Parathyroid adenoma (tissue), 2 donors: ENCODE measurements at regions not wholly inside any gene's neighbourhood (a gene's known extent, or its start where the extent isn't known, plus 50 kb on each side); places are given as distances from the start of the nearest gene placed in this dataset.

ENCODE experiments used
- H2AFZ ChIP-seq: fragments of 300-600 bp; sonication (generic); one replicate; pipeline ENCODE4 v1.7.0; 2017; ENCODE audit warnings: antibody characterized with exemption, mild to moderate bottlenecking
- H3K27ac ChIP-seq: fragments of 300-600 bp; sonication (generic); one replicate; pipeline ENCODE4 v1.7.0; 2017
- H3K27me3 ChIP-seq: fragments of 300-600 bp; sonication (generic); one replicate; pipeline ENCODE4 v1.7.0; 2017; ENCODE audit warnings: low read length; ENCODE audit not compliant: control insufficient read depth, insufficient read depth
- H3K36me3 ChIP-seq: fragments of 300-600 bp; sonication (generic); one replicate; pipeline ENCODE4 v1.7.0; 2017; ENCODE audit warnings: low read length; ENCODE audit not compliant: control insufficient read depth, insufficient read depth
- H3K4me1 ChIP-seq: fragments of 300-600 bp; sonication (generic); one replicate; pipeline ENCODE4 v1.7.0; 2017; ENCODE audit warnings: control low read depth
- H3K4me2 ChIP-seq: fragments of 300-600 bp; sonication (generic); one replicate; pipeline ENCODE4 v1.7.0; 2017; ENCODE audit warnings: low read length
- H3K4me3 ChIP-seq: fragments of 300-600 bp; sonication (generic); one replicate; pipeline ENCODE4 v1.7.0; 2017; ENCODE audit warnings: low read depth, low read length
- H3K79me2 ChIP-seq: fragments of 300-600 bp; sonication (generic); one replicate; pipeline ENCODE4 v1.7.0; 2017; ENCODE audit warnings: control low read depth
- H3K9ac ChIP-seq: fragments of 300-600 bp; sonication (generic); one replicate; pipeline ENCODE4 v1.7.0; 2017; ENCODE audit warnings: mild to moderate bottlenecking
- H3K9me3 ChIP-seq: fragments of 300-600 bp; sonication (generic); one replicate; pipeline ENCODE4 v1.7.0; 2017; ENCODE audit warnings: low read length; ENCODE audit not compliant: control insufficient read depth
- TF ChIP-seq, protein P1 (sequence below): fragments of 300-600 bp; sonication (generic); IDR thresholded peaks from one replicate; pipeline ENCODE4 v1.7.0; 2017; ENCODE audit warnings: antibody characterized with exemption, mild to moderate bottlenecking
- donor health status: primary hyperparathyroidism.

DNA sequence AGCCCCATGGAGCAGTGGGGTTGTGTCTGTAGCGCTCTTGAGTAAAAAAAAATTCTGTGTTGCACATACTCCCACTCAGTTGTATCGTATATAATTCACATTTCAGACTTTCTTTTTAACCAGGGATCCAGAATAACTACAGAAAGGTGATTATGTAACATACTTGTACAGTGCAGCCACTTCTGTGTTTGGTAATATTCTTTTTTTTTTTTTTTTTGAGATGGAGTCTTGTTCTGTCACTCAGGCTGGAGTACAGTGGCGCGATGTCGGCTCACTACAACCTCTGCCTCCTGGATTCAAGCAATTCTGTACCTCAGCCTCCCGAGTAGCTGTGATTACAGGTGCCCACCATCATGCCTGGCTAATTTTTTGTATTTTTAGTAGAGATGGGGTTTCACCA, 82.4 kb upstream of the MACF1 start:
- Histone ChIP-seq H3K9me3 (no peaks in the 10 kb centered on the region), H3K27me3 (no peaks in the 10 kb centered on the region), H3K79me2 (peaks cover 23% of the 10 kb centered on the region), H2AFZ (no peak overlapping the region), H3K9ac (no peak overlapping the region), H3K4me1 (peaks cover 10% of the 10 kb centered on the region), H3K4me2 (no peak overlapping the region), H3K4me3 (no peak overlapping the region), H3K27ac (no peak overlapping the region), H3K36me3 (no peaks in the 10 kb centered on the region)
- TF ChIP-seq, protein P1, sequence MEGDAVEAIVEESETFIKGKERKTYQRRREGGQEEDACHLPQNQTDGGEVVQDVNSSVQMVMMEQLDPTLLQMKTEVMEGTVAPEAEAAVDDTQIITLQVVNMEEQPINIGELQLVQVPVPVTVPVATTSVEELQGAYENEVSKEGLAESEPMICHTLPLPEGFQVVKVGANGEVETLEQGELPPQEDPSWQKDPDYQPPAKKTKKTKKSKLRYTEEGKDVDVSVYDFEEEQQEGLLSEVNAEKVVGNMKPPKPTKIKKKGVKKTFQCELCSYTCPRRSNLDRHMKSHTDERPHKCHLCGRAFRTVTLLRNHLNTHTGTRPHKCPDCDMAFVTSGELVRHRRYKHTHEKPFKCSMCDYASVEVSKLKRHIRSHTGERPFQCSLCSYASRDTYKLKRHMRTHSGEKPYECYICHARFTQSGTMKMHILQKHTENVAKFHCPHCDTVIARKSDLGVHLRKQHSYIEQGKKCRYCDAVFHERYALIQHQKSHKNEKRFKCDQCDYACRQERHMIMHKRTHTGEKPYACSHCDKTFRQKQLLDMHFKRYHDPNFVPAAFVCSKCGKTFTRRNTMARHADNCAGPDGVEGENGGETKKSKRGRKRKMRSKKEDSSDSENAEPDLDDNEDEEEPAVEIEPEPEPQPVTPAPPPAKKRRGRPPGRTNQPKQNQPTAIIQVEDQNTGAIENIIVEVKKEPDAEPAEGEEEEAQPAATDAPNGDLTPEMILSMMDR: no peak

DNA sequence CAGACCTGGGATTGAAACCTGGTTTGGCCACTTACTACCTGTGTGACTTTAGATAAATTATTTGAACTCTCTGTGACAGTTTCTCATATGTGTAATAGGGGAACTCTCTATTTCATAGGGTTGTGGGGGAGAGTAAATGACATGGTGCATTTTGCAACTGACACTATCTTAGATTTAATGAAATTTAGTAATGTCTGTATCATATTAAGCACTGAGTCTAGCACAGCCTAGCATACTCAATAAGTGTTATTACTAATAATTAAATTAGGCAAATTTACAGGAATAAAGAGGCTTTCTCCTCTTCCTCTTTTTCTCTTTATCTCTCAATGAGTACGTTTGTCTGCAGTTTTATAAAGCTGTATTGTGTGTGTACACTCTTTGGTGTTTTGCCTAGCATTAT, 80.2 kb upstream of the MACF1 start:
- H3K27ac ChIP-seq: no peak overlapping the region
- peaks cover 17% of the 10 kb centered on the region for H3K79me2 ChIP-seq
- no peak overlapping the region for H2AFZ ChIP-seq
- TF ChIP-seq, protein P1: no peak
- H3K4me3 ChIP-seq: no peak overlapping the region
- H3K9ac ChIP-seq: no peak overlapping the region
- H3K4me2 ChIP-seq: no peak overlapping the region
- peaks cover 9% of the 10 kb centered on the region for H3K4me1 ChIP-seq
- H3K36me3 ChIP-seq: no peaks in the 10 kb centered on the region
- H3K9me3 ChIP-seq: no peaks in the 10 kb centered on the region
- no peaks in the 10 kb centered on the region for H3K27me3 ChIP-seq

DNA sequence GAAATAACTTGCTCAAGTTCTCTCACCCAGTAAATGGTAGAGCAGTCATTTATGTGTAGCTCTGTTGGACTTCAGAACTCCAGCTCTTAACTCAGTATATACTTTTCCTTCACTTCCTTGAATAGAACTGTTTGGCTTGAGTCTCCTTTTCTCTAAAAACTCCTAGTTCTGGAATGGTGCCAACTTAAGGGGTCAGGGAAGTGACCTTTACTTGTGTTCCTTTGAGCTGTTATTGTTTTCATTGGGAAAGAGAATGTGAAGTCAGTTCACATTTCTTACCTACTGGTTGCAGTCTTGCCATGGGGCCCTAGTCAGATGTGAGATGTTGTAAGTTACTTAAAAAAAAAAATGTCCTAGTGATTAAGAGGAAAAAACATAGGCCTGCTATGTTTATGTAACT, 77.0 kb upstream of the MACF1 start:
- peaks cover 11% of the 10 kb centered on the region for H3K4me1 ChIP-seq
- no peak overlapping the region for H3K9ac ChIP-seq
- H3K27me3 ChIP-seq: no peaks in the 10 kb centered on the region
- H3K4me3 ChIP-seq: no peak overlapping the region
- peaks cover 9% of the 10 kb centered on the region for H3K79me2 ChIP-seq
- H2AFZ ChIP-seq: no peak overlapping the region
- H3K36me3 ChIP-seq: no peaks in the 10 kb centered on the region
- H3K9me3 ChIP-seq: no peaks in the 10 kb centered on the region
- TF ChIP-seq, protein P1: no peak
- no peak overlapping the region for H3K4me2 ChIP-seq
- peak overlapping the region; percentile 9 for H3K27ac ChIP-seq

DNA sequence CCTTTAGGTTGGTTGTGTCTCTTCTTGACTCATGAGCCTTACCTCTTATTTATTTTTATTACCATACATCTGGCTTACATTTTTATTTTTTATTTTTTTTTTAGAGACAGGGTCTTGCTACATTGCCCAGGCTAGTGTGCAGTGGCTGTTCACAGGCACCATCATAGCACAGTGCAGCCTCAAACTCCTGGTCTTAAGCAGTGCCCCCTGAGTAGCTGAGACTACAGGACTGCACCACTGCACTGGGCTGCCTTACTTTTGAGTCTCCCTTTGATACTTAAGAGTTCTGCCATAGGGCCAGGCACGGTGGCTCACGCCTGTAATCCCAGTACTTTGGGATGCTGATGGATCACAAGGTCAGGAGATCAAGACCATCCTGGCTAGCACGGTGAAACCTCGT, 76.4 kb upstream of the MACF1 start:
- H2AFZ ChIP-seq: no peak overlapping the region
- no peak overlapping the region for H3K27ac ChIP-seq
- peaks cover 9% of the 10 kb centered on the region for H3K79me2 ChIP-seq
- no peak overlapping the region for H3K9ac ChIP-seq
- no peak overlapping the region for H3K4me3 ChIP-seq
- no peaks in the 10 kb centered on the region for H3K36me3 ChIP-seq
- H3K4me2 ChIP-seq: no peak overlapping the region
- TF ChIP-seq, protein P1: no peak
- H3K9me3 ChIP-seq: no peaks in the 10 kb centered on the region
- no peaks in the 10 kb centered on the region for H3K27me3 ChIP-seq
- peaks cover 11% of the 10 kb centered on the region for H3K4me1 ChIP-seq

DNA sequence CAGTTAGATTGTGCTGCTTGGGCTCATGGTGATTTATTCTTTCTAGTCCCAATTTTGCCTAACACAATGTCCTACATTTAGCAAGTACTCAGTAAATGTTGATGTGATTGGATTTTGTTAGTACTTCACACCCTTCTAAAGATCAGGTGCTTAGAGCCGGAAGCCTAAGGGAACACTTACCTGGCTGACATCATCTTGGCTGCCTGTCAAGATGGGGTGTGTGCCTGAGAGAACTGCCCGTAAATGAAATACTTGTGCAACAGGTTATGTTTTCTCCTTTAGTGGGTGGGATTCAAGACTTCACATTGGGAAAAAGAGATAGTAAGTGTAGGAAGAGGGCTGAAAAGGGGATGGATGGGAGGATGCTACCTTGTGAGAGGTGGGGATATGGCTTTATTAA, 75.5 kb upstream of the MACF1 start:
- H3K36me3 ChIP-seq: no peaks in the 10 kb centered on the region
- no peak overlapping the region for H3K4me2 ChIP-seq
- peaks cover 7% of the 10 kb centered on the region for H3K79me2 ChIP-seq
- H3K4me1 ChIP-seq: peaks cover 11% of the 10 kb centered on the region
- no peak overlapping the region for H3K27ac ChIP-seq
- no peak overlapping the region for H3K9ac ChIP-seq
- H3K9me3 ChIP-seq: no peaks in the 10 kb centered on the region
- TF ChIP-seq, protein P1: no peak
- no peak overlapping the region for H2AFZ ChIP-seq
- H3K4me3 ChIP-seq: no peak overlapping the region
- H3K27me3 ChIP-seq: no peaks in the 10 kb centered on the region
